CD14-positive monocyte (primary cell): ENCODE measurements at regions not wholly inside any gene's neighbourhood (a gene's known extent, or its start where the extent isn't known, plus 50 kb on each side); places are given as distances from the start of the nearest gene placed in this dataset.

Experiments used
- DNase-seq, 3 donors: peaks; one replicate each; pipeline ENCODE4 v3.0.0-alpha.2; 2011 to 2022
- H2AFZ ChIP-seq: 2 replicates; pipeline ENCODE4 v1.6.0; 2012; ENCODE audit warnings: mild to moderate bottlenecking, low read depth, low read length, inconsistent platforms; ENCODE audit not compliant: insufficient read depth, poor library complexity, severe bottlenecking
- H3K27ac ChIP-seq, 2 donors: 1 replicate in 1 of 2; 2 replicates in 1 of 2; pipeline ENCODE4 v1.5.1; 2012 to 2013; ENCODE audit warnings: low read length in 2 of 2, control low read depth in 1 of 2, inconsistent platforms in 1 of 2, low read depth in 1 of 2, mild to moderate bottlenecking in 1 of 2
- H3K27me3 ChIP-seq, 2 donors: one replicate each; pipeline versions ENCODE4 v1.6.0 to v1.6.1; 2011 to 2013; ENCODE audit warnings: low read length in 2 of 2; ENCODE audit not compliant: control insufficient read depth in 2 of 2, insufficient read depth in 2 of 2
- H3K36me3 ChIP-seq, 2 donors: replicated peaks in 1 of 2; 1 replicate in 1 of 2; 2 replicates in 1 of 2; pipeline versions ENCODE4 v1.5.1 to v1.6.1; 2012 to 2013; ENCODE audit warnings: low read length in 2 of 2, control low read depth in 1 of 2, inconsistent platforms in 1 of 2, mild to moderate bottlenecking in 1 of 2; ENCODE audit not compliant: insufficient read depth in 2 of 2, control insufficient read depth in 1 of 2
- H3K4me1 ChIP-seq, 2 donors: 1 replicate in 1 of 2; 2 replicates in 1 of 2; pipeline versions ENCODE4 v1.5.1 to v1.6.1; 2012 to 2013; ENCODE audit warnings: low read length in 2 of 2, control low read depth in 1 of 2, inconsistent platforms in 1 of 2, mild to moderate bottlenecking in 1 of 2, moderate library complexity in 1 of 2; ENCODE audit not compliant: insufficient read depth in 2 of 2, control insufficient read depth in 1 of 2
- H3K4me2 ChIP-seq: replicated peaks from 2 replicates; pipeline ENCODE3; 2012; ENCODE audit warnings: low read length, moderate library complexity, mild to moderate bottlenecking; ENCODE audit not compliant: poor library complexity, severe bottlenecking; ENCODE audit errors: extremely low read depth
- H3K4me3 ChIP-seq, 3 experiments: fragments of 200-600 bp in 1 of 3; sonication (generic) in 1 of 3; replicated peaks in 1 of 3; 1 replicate in 2 of 3; 2 replicates in 1 of 3; pipeline ENCODE4 v1.5.1; 2011 to 2013; ENCODE audit warnings: low read length in 3 of 3, mild to moderate bottlenecking in 3 of 3, control low read depth in 2 of 3, low read depth in 2 of 3, inconsistent platforms in 1 of 3, moderate library complexity in 1 of 3
- H3K79me2 ChIP-seq: 2 replicates; pipeline ENCODE4 v1.6.0; 2012; ENCODE audit warnings: mild to moderate bottlenecking, control low read depth, inconsistent platforms, low read length, moderate library complexity; ENCODE audit not compliant: insufficient read depth
- H3K9ac ChIP-seq: 2 replicates; pipeline ENCODE4 v1.6.0; 2017; ENCODE audit warnings: low read length, mild to moderate bottlenecking; ENCODE audit not compliant: insufficient read depth, poor library complexity, severe bottlenecking
- H3K9me3 ChIP-seq, 2 donors: replicated peaks in 1 of 2; 1 replicate in 1 of 2; 2 replicates in 1 of 2; pipeline versions ENCODE4 v1.5.1 to v1.6.1; 2012 to 2013; ENCODE audit warnings: low read length in 2 of 2, control low read depth in 1 of 2; ENCODE audit not compliant: control insufficient read depth in 1 of 2, insufficient read depth in 1 of 2
- H4K20me1 ChIP-seq: 2 replicates; pipeline ENCODE4 v1.6.0; 2012; ENCODE audit warnings: mild to moderate bottlenecking, low read length, control low read depth, moderate library complexity; ENCODE audit not compliant: insufficient read depth
- H3K27ac Mint-ChIP-seq, 7 donors: one replicate each; pipeline ENCODE4 v1.8.0; 2020; ENCODE audit warnings: mild to moderate bottlenecking in 7 of 7, mixed read lengths in 7 of 7, moderate library complexity in 6 of 7, inconsistent platforms in 2 of 7
- H3K27me3 Mint-ChIP-seq, 3 donors: one replicate each; pipeline ENCODE4 v1.8.0; 2021 to 2022; ENCODE audit warnings: low read depth in 3 of 3, mild to moderate bottlenecking in 3 of 3, mixed read lengths in 3 of 3, moderate library complexity in 3 of 3, inconsistent platforms in 1 of 3
- H3K36me3 Mint-ChIP-seq, 2 donors: one replicate each; pipeline ENCODE4 v1.8.0; 2020; ENCODE audit warnings: mixed read lengths in 2 of 2, inconsistent platforms in 1 of 2, mild to moderate bottlenecking in 1 of 2
- H3K4me1 Mint-ChIP-seq: one replicate; pipeline ENCODE4 v1.8.0; 2020; ENCODE audit warnings: mild to moderate bottlenecking, mixed read lengths
- H3K4me3 Mint-ChIP-seq, 2 donors: one replicate each; pipeline ENCODE4 v1.8.0; 2020; ENCODE audit warnings: mild to moderate bottlenecking in 2 of 2, mixed read lengths in 2 of 2, moderate library complexity in 1 of 2
- H3K9me3 Mint-ChIP-seq, 7 donors: one replicate each; pipeline ENCODE4 v1.8.0; 2020 to 2022; ENCODE audit warnings: mixed read lengths in 7 of 7, mild to moderate bottlenecking in 6 of 7, moderate library complexity in 6 of 7, inconsistent platforms in 2 of 7
- CTCF ChIP-seq: fragments of 200-600 bp; IDR thresholded peaks from one replicate; pipeline ENCODE4 v1.8.0; 2022; ENCODE audit warnings: antibody characterized with exemption, mild to moderate bottlenecking
- WGBS: methylation state at CpG from one replicate; pipeline ENCODE4 v1.1.5; 2013; ENCODE audit warnings: missing lambda C conversion rate; ENCODE audit not compliant: insufficient coverage; 5-methylcytosine and 5-hydroxymethylcytosine counted together
- intact Hi-C, 2 donors: fragments of 100-400 bp; cut with micrococcal nuclease; formaldehyde crosslinking; loops; one replicate each; pipeline versions ENCODE4 v1.15.0 to v1.15.1; 2023

DNA sequence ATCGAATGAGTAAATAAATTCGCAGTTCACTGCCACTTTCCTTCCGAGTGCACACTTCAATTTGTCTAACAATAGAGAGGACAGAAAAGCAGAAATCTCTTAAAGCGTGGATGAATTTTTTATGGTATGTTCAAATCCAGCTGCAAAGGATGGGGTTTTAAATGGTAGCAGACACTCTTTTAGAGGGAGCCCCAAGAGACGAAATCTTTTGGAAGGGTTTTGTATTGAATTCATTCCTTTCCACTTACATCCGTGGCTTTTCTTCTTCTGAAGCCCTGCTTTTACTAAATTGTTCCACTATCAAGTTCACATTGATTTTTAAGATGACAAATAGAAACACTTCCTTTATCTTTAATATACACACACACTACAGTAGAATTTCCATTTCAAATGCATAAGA, 680.7 kb downstream of the NR4A2 start:
- H3K79me2 ChIP-seq: no peaks in the 10 kb centered on the region
- WGBS: 87% methylated on average over 3 of the region's 6 CpGs

DNA sequence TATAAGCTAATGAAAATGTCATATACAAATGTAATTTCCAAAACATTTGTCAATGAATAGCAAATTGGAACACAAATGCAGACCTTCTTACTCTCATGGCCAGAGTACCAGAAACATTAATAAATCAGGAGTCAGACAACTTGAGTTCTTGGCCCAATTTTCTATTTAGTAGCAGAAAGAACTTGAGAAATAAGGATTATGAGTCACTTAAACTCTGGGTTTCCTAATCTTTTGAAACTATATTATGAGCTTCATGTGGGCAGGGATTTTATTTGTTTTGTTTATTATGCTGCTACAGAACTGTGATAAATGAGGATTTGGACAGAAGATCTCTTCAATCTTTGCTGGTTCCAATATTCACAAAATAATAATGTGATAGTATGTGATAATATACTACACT, 686.7 kb downstream of the NR4A2 start:
- peaks cover 0 to 2% (median 0%) of the 10 kb centered on the region in 7 donors for H3K9me3 Mint-ChIP-seq
- no peak overlapping the region for H3K4me3 Mint-ChIP-seq
- DNase-seq: no peak
- no peaks in the 10 kb centered on the region for H3K36me3 ChIP-seq
- no peak overlapping the region for H3K27ac Mint-ChIP-seq
- H3K36me3 Mint-ChIP-seq: no peaks in the 10 kb centered on the region
- no peak overlapping the region for H3K9ac ChIP-seq
- no peaks in the 10 kb centered on the region for H3K27me3 ChIP-seq
- H3K4me1 Mint-ChIP-seq: no peaks in the 10 kb centered on the region
- H3K79me2 ChIP-seq: no peaks in the 10 kb centered on the region
- H3K27me3 Mint-ChIP-seq: peaks cover 0 to 3% (median 0%) of the 10 kb centered on the region in 3 donors
- H4K20me1 ChIP-seq: no peaks in the 10 kb centered on the region
- no peak overlapping the region for H3K27ac ChIP-seq
- H3K4me3 ChIP-seq: no peak overlapping the region
- no peak overlapping the region for H3K4me2 ChIP-seq
- no peaks in the 10 kb centered on the region for H3K4me1 ChIP-seq
- no peak overlapping the region for H2AFZ ChIP-seq
- intact Hi-C loops: no loop called here
- no peaks in the 10 kb centered on the region for H3K9me3 ChIP-seq
- TF ChIP-seq CTCF: no peak

More for the DNA sequence above, 680.7 kb downstream of the NR4A2 start:
- Histone ChIP-seq H3K4me3 (no peak overlapping the region), H3K4me1 (no peaks in the 10 kb centered on the region), H3K27ac (no peak overlapping the region), H3K36me3 (no peaks in the 10 kb centered on the region), H3K27me3 (no peaks in the 10 kb centered on the region), H3K4me2 (no peak overlapping the region), H4K20me1 (no peaks in the 10 kb centered on the region), H3K9me3 (no peaks in the 10 kb centered on the region), H3K9ac (no peak overlapping the region), H2AFZ (no peak overlapping the region)
- H3K27ac Mint-ChIP-seq: no peak overlapping the region
- H3K4me1 Mint-ChIP-seq: no peaks in the 10 kb centered on the region
- intact Hi-C loops: no loop called here
- no peak for TF ChIP-seq CTCF
- H3K36me3 Mint-ChIP-seq: no peaks in the 10 kb centered on the region
- no peak for DNase-seq
- H3K9me3 Mint-ChIP-seq: no peaks in the 10 kb centered on the region
- peaks cover 0 to 3% (median 2%) of the 10 kb centered on the region in 3 donors for H3K27me3 Mint-ChIP-seq
- no peak overlapping the region for H3K4me3 Mint-ChIP-seq
